SHP77 treated with DMSO at 0.1 percent for 48 hours (cell line): ENCODE measurements at regions not wholly inside any gene's neighbourhood (a gene's known extent, or its start where the extent isn't known, plus 50 kb on each side); places are given as distances from the start of the nearest gene placed in this dataset.
"Not testable (repeated sequence)": the region's sequence is repeated elsewhere in the genome, so short reads cannot be mapped to it uniquely, and the experiment has no call there.

Experiments used
- DNase-seq: peaks from one replicate; lab custom pipeline; 2025; lab: John Stamatoyannopoulos, UW

- no peak for DNase-seq
Observed at GRCh38 chr3:69647511-69648110, 91.7 kb upstream of the MITF start.

DNA sequence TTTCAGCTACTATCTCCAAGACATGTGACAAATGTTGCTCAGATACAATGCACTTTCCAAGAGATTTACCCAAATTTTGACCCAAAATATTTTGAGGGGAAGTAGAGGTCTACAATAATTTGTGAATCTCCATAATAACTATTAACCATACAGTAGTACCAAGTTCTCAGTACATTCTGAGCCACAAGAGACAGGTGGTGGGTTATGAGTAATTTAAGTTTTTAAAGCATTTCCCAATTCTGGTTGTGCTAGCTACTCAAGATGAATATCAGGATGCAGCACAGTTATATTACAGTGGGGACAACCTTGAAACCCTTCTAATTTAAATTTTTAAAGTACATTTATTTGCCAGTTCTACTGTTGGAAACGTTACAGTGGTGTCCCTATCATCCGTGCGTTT is 92.2 kb upstream of the MITF start:
- DNase-seq, result no peak

GRCh38 chr3:69646287-69647067 is 92.8 kb upstream of the MITF start:
- no peak for DNase-seq

- no peak for DNase-seq
Observed at GRCh38 chr3:69642606-69643005, 96.7 kb upstream of the MITF start.

- no peak for DNase-seq
Observed at GRCh38 chr3:69639851-69640250, 99.4 kb upstream of the MITF start.

- no peak for DNase-seq
Observed at GRCh38 chr3:69628951-69629350, 110.3 kb upstream of the MITF start.

GRCh38 chr3:69613286-69613685 is 126.0 kb upstream of the MITF start:
- DNase-seq, result no peak

GRCh38 chr3:69612791-69613190 is 126.5 kb upstream of the MITF start:
- DNase-seq, result no peak

- DNase-seq, result not testable (repeated sequence)
Observed at GRCh38 chr3:69609566-69609965, 129.7 kb upstream of the MITF start.

GRCh38 chr3:69607466-69608305 is 131.6 kb upstream of the MITF start:
- no peak for DNase-seq

DNA sequence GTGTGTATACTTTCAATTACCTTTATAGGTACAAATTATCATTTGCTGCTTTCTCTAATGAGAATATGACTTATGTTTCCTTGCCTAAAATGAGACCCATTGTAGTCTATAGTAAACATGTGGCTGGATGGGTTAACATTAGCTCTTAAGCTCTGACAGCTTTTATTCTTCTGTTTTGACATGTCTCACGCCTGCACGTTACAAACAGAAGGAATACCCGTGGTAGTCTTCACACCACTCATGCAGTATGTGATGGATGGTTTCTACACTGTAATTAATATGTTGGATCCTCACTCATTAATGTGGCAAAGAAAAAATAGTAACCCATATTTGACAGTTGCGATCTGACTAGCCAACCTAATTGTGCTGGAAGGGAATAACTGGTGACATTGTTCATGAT is 133.4 kb upstream of the MITF start:
- no peak for DNase-seq

DNA sequence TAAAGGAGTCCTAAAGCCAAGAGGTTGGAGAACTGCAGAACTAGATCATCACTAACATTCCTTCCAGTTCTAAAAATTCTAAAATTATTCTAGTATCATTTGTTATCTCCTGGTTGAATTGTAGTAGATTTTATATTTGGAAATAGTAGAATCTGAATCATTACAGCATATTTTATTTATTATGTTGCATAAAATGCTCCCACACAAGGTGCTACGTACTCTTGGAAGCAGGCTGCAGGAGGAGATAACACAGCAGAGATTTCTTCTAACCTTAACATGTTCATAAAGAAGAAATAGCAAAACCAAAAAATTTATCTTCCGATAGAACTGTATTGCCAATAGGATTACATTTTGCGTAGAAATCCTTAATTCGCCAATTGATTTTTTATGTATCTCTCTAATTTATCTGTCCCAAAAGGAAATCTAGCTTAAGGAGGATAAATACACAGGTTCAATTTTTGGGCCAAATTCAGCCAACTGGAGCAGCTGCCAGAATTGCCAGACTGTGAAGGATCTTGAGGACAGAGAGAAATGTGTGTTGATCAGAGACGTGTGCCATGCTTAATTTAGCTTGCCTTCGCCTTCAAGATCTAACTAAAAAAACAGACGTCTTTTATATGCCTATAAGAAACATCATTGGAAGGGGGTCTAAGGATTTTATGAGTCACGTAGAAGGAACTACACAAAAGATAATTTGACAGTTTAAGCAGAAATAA is 134.4 kb upstream of the MITF start:
- DNase-seq, result no peak

GRCh38 chr3:69602112-69602511 is 137.2 kb upstream of the MITF start:
- DNase-seq, result no peak

DNA sequence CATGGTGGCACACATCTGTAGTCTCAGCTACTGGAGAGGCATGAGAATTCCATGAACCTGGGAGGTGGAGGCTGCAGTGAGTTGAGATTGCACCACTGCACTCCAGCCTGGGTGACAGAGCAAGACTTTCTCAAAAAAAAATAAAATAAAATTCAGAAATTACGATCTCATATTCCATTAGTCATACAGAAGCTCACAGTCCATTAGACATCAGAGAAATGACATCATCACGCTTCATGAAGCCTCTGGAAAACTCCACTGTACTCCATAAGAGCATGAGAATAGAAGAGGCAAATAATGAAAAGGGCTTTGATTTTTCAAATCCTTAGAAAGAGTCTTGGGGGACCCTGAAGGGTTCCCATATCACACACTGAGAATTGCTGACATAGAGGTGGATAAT is 145.0 kb upstream of the MITF start:
- DNase-seq, result no peak

- DNase-seq, result no peak
Observed at GRCh38 chr3:69591164-69591736, 148.0 kb upstream of the MITF start.

DNA sequence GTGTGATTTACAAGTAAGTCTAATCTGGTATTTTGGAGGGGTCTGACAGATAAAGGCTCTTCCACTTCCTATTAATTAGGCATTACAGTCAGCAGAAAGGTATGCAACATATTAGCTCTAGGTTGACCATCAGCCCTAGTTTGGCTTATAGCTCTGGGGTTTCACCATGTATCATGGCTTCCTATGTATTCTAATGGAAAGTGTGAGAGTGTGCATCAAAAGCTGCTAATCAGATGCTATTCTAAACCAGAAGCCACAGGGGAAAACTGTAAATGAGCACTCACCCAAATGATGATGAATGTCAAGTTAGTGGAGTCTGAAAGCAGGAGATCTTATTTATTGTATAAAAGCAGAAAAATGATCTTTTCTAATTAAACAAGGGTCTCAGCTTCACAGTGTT is 149.2 kb upstream of the MITF start:
- DNase-seq, result no peak

GRCh38 chr3:69588170-69588569 is 151.1 kb upstream of the MITF start:
- no peak for DNase-seq

- no peak for DNase-seq
Observed at GRCh38 chr3:69585472-69585871, 153.8 kb upstream of the MITF start.

- no peak for DNase-seq
Observed at GRCh38 chr3:69582044-69582443, 157.2 kb upstream of the MITF start.

- DNase-seq, result no peak
Observed at GRCh38 chr3:69579306-69580041, 159.8 kb upstream of the MITF start.

GRCh38 chr3:69569520-69569919 is 169.7 kb upstream of the MITF start:
- no peak for DNase-seq
